ENCODE measurements at regions not wholly inside any gene's neighbourhood (a gene's known extent, or its start where the extent isn't known, plus 50 kb on each side); places are given as distances from the start of the nearest gene placed in this dataset.

DNA sequence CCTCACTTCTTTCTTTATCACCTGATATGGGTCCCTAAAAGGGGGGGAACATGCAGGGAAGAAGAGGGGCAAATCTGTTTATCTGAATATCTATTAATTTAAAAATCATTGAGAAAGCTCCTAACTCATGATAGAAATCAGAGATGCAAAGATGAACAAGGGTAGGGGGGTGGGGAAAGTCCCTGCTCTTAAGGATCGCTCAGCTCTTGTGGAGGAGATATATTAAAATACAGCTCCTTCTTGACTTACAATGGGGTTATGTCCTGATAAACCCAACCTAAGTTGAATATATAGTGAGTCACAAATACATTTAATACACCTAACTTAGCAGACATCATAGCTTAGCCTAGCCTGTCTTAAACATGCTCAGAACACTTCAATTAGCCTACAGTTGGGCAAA, 237.5 kb downstream of the MAF start:
- no peaks in the 10 kb centered on the region for H4K20me1 ChIP-seq (ENCODE audit: insufficient read depth, low read length)
- H3K9ac ChIP-seq (ENCODE audit: low read length), result no peak overlapping the region

DNA sequence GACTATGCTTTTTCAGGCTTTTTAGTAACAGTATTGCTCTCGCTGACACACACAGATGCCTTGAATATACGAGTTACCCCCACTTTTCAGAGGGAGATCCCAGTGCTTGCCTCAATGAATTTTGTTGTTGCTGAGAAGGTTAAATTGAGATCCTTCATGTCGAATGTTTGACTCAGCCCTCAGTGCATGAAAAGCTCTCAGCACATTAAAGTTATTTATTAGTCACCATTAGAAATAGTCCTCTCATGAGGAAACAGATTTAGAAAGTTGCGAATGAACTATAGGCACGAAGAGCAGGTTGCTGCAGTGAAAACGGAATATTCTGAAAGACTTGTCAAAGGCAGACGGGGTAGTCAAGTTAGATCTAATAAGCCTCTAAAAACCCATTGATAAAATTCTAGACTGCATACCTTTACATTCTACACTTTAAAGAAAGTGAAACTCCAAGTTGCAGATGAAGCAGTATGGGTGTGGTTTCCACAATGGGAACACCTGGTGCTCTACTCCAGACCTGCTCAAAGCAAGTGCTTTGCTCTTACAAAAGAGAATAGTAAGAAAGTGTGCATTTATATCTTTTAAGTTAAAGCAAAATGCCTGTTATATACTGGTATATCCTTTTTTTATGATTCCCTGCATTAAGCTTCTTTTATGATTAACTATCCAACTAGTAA, 238.1 kb downstream of the MAF start:
- no peak for TF ChIP-seq EZH2 (IDR thresholded peaks at IDR 0.05; ENCODE audit: borderline replicate concordance, low read length)
- TF ChIP-seq, protein P1, sequence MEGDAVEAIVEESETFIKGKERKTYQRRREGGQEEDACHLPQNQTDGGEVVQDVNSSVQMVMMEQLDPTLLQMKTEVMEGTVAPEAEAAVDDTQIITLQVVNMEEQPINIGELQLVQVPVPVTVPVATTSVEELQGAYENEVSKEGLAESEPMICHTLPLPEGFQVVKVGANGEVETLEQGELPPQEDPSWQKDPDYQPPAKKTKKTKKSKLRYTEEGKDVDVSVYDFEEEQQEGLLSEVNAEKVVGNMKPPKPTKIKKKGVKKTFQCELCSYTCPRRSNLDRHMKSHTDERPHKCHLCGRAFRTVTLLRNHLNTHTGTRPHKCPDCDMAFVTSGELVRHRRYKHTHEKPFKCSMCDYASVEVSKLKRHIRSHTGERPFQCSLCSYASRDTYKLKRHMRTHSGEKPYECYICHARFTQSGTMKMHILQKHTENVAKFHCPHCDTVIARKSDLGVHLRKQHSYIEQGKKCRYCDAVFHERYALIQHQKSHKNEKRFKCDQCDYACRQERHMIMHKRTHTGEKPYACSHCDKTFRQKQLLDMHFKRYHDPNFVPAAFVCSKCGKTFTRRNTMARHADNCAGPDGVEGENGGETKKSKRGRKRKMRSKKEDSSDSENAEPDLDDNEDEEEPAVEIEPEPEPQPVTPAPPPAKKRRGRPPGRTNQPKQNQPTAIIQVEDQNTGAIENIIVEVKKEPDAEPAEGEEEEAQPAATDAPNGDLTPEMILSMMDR (IDR thresholded peaks at IDR 0.05; ENCODE audit: low read length), result no peak
- no peaks in the 10 kb centered on the region for H4K20me1 ChIP-seq (ENCODE audit: insufficient read depth, low read length)
- H3K9ac ChIP-seq (ENCODE audit: low read length), result no peak overlapping the region
- H3K79me2 ChIP-seq (ENCODE audit: insufficient read depth, low read length), result no peaks in the 10 kb centered on the region
- H2AFZ ChIP-seq (ENCODE audit: low read length), result no peak overlapping the region
- H3K36me3 ChIP-seq (ENCODE audit: insufficient read depth, low read length), result no peaks in the 10 kb centered on the region
- no peaks in the 10 kb centered on the region for H3K4me1 ChIP-seq (ENCODE audit: insufficient read depth, low read length, severe bottlenecking)
- no peaks in the 10 kb centered on the region for H3K9me2 ChIP-seq (ENCODE audit: low read depth, low read length)
- H3K4me3 ChIP-seq (ENCODE audit: low read depth, low read length, poor library complexity, severe bottlenecking), result no peak overlapping the region
- H3K27me3 ChIP-seq (ENCODE audit: insufficient read depth, low read length), result no peaks in the 10 kb centered on the region; the same call in 1 of the 2 replicates
- H3K27ac ChIP-seq (ENCODE audit: low read depth, low read length, poor library complexity, severe bottlenecking), result no peak overlapping the region
- H3F3A ChIP-seq (ENCODE audit: insufficient read depth, low read length), result no peaks in the 10 kb centered on the region
- no peaks in the 10 kb centered on the region for H3K9me3 ChIP-seq (ENCODE audit: low read length)
- no peak overlapping the region for H3K4me2 ChIP-seq (ENCODE audit: low read length)

More for the DNA sequence above, 237.5 kb downstream of the MAF start:
- Histone ChIP-seq H3K4me3 (ENCODE audit: low read depth, low read length, poor library complexity, severe bottlenecking) (no peak overlapping the region), H3K27ac (ENCODE audit: low read depth, low read length, poor library complexity, severe bottlenecking) (no peak overlapping the region), H3K4me1 (ENCODE audit: insufficient read depth, low read length, severe bottlenecking) (no peaks in the 10 kb centered on the region), H3K27me3 (ENCODE audit: insufficient read depth, low read length) (no peaks in the 10 kb centered on the region; the same call in 1 of the 2 replicates), H3F3A (ENCODE audit: insufficient read depth, low read length) (no peaks in the 10 kb centered on the region), H3K79me2 (ENCODE audit: insufficient read depth, low read length) (no peaks in the 10 kb centered on the region), H2AFZ (ENCODE audit: low read length) (no peak overlapping the region), H3K9me2 (ENCODE audit: low read depth, low read length) (no peaks in the 10 kb centered on the region), H3K9me3 (ENCODE audit: low read length) (no peaks in the 10 kb centered on the region), H3K4me2 (ENCODE audit: low read length) (no peak overlapping the region), H3K36me3 (ENCODE audit: insufficient read depth, low read length) (no peaks in the 10 kb centered on the region)
- TF ChIP-seq EZH2 (IDR thresholded peaks at IDR 0.05; ENCODE audit: borderline replicate concordance, low read length), result no peak
- TF ChIP-seq, protein P1 (IDR thresholded peaks at IDR 0.05; ENCODE audit: low read length), result no peak

DNA sequence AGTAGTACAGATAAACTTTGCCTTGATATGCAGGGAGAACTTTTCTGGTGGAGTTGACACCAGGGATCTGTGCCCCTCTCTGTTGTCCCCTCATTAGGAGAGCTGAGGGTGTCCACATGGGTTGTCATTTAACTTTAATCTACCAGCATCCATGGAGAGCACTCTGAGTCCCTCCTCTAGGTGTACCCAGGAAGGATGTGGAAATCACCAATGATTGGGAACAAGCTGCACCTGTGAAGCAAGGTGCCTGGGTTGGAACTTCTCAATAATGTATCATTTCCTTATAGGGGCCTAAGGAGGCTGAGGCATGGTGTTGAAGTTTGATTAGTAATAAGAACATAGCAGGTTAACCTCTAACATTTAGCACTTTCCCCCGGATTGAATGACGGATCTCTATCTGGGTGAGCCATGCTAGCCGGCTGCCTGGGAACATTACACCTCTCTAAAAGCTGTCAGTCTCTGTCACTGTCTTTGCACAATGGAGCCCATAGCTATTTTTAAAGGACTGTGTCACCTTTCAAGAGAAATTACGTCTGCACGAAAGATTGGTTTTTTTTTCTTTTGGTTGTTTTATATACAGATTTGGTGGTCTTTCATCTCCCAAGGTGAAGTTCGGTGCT, 239.3 kb downstream of the MAF start:
- H3K9me2 ChIP-seq (ENCODE audit: low read depth, low read length), result no peaks in the 10 kb centered on the region
- no peak overlapping the region for H3K27ac ChIP-seq (ENCODE audit: low read depth, low read length, poor library complexity, severe bottlenecking)
- no peaks in the 10 kb centered on the region for H3K79me2 ChIP-seq (ENCODE audit: insufficient read depth, low read length)
- no peak overlapping the region for H3K4me3 ChIP-seq (ENCODE audit: low read depth, low read length, poor library complexity, severe bottlenecking)
- H4K20me1 ChIP-seq (ENCODE audit: insufficient read depth, low read length), result no peaks in the 10 kb centered on the region
- H3K4me2 ChIP-seq (ENCODE audit: low read length), result no peak overlapping the region
- TF ChIP-seq, protein P1 (IDR thresholded peaks at IDR 0.05; ENCODE audit: low read length), result no peak
- no peak for TF ChIP-seq EZH2 (IDR thresholded peaks at IDR 0.05; ENCODE audit: borderline replicate concordance, low read length)
- no peak overlapping the region for H3K9ac ChIP-seq (ENCODE audit: low read length)
- no peaks in the 10 kb centered on the region for H3K4me1 ChIP-seq (ENCODE audit: insufficient read depth, low read length, severe bottlenecking)
- H3K36me3 ChIP-seq (ENCODE audit: insufficient read depth, low read length), result no peaks in the 10 kb centered on the region
- H2AFZ ChIP-seq (ENCODE audit: low read length), result no peak overlapping the region
- H3F3A ChIP-seq (ENCODE audit: insufficient read depth, low read length), result no peaks in the 10 kb centered on the region
- H3K9me3 ChIP-seq (ENCODE audit: low read length), result no peaks in the 10 kb centered on the region
- no peaks in the 10 kb centered on the region; the same call in 1 of the 2 replicates for H3K27me3 ChIP-seq (ENCODE audit: insufficient read depth, low read length)
